HL-60/S4 (cell line): ENCODE measurements at regions not wholly inside any gene's neighbourhood (a gene's known extent, or its start where the extent isn't known, plus 50 kb on each side); places are given as distances from the start of the nearest gene placed in this dataset.

Source experiments
- in situ Hi-C: fragments of 300-500 bp; cut with MboI; formaldehyde crosslinking; loops from 2 replicates; pipeline ENCODE4 v1.14.3; 2022; ENCODE audit warnings: low sequenced_read_pairs

- in situ Hi-C loops, result no loop called here
Observed at GRCh38 chr2:8409461-8410260, 272.2 kb upstream of the ID2 start.

DNA sequence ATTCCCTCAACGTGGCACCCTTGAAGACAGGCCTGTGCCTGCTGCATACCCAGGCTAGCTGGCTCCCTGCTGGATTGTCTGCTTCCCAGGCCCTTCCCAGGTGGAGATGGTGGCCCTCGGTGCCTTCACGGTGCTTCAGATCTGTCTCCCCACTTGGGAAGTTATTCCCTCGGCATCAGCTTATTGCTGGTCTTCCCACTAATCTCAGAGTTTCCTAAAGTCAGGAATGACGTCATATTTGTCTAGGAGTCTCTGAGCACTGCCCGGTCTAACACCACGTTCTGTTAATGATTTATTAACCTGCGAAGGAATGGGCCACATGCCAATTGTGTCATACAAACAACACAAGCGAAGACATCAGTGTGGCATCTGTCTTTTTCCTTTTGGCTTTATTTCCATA, 269.8 kb upstream of the ID2 start:
- in situ Hi-C loops, result no loop called here

DNA sequence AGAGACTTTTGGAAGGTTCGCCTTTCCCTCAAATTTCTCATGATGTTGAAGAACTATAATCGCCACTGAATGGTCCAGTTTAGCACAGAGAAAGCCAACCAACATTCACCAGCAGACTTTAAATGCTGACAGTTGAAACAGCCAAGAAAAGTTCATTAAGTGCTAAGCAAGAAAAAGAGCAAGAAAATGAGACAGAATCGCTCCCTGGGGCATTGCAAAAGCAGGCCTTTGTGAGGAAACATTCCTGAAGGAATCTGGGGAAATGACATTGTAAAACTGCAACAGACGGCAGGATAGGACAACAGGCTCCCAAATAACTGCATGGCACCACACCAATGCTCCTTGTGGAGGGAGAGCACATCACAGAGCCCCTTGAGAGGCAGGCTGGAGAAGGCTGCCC, 269.3 kb upstream of the ID2 start:
- in situ Hi-C loops, result no loop called here

- in situ Hi-C loops, result no loop called here
Observed at GRCh38 chr2:8413589-8414135, 268.2 kb upstream of the ID2 start.

GRCh38 chr2:8414946-8415879, 266.6 kb upstream of the ID2 start:
- in situ Hi-C loops, result no loop called here

DNA sequence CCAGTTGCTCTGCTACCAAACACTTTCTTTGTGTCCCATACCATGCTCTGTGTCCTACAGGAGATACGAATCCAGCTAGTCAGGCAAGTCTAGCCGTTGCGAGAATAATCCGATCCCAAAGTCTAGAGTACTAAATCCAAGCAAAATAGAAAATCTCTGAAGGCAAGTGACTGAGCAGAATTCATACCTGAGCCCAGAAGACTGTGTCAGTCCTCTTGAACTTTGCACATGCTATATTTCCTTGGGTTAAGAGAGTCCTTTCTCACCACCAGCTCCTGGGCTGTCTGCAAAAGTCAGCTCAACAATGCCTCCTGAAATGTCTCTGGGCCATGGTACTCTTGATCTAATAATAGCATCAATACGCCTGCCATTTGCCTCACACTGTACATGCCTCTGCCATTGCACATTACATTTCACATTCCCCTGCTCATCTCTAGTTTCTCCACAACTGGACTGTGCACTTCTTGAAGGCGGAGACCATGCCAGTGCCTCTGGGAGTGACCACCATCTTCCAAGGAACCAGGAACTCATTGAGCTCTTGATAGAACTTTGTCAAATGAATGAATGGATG, 265.8 kb upstream of the ID2 start:
- in situ Hi-C loops, result no loop called here

DNA sequence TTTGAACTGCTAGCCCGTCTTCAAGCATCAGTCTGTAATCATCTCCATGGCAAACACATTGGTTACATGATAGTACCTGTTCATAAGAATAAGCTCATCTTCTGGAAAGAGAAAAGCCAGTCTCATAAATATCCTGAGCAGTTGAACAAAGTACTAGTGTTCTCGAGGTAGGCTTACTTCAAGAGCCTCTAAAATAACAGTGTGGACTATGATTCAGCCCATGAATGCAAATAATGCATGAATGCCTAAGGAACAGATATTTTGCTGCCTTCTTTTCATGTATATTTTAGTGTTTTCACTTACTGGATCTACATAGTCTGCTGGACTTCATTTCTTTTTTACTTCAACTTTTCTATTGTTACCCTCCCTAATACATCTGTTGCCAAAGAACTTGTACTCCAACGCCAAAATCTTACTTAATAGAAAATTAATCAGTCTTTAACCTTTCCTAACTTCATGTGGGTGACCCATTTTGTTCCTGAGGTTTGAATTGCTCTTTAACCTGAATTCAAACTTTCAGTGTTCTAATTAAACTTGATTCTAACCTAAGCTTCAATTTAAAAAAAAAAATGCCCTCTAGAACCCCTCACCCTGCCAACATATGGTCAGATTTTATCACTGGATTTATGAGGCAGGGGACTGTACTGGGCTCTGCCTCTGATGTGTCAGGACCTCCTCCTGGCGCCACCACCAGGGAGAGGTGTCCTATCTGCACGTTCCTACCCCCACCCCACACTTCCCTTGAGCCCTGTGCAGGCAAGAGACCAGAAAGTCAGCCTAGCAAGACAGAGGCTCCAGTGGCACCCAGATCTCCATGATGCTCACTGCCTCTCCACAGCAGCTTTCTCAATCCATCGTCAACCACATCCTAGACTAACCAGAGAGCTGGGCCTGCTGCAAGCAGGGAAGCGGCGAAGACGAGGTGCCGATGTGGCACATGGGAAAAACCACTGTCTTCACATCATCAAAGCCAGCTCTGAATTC, 264.7 kb upstream of the ID2 start:
- in situ Hi-C loops, result no loop called here

DNA sequence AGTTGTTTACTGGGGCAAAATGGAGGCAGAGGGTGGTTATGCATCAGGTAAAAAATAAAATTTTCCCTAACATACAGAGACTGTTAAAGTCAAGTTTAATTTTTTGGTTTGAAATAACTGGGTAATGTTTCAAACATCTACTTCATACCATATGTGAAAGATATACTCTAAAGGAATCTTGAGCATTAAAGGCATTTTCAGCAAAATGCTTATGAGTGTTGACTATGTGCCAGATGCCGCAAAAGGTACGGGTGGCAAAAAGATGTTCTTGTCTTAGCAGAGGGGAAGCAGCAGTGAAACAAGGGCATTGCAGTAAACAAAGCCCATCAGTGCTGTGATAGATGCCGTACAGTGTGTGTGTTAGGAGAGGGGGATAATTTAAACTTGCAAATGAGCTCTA, 263.1 kb upstream of the ID2 start:
- in situ Hi-C loops, result no loop called here

GRCh38 chr2:8421658-8422449, 260.0 kb upstream of the ID2 start:
- in situ Hi-C loops, result no loop called here

DNA sequence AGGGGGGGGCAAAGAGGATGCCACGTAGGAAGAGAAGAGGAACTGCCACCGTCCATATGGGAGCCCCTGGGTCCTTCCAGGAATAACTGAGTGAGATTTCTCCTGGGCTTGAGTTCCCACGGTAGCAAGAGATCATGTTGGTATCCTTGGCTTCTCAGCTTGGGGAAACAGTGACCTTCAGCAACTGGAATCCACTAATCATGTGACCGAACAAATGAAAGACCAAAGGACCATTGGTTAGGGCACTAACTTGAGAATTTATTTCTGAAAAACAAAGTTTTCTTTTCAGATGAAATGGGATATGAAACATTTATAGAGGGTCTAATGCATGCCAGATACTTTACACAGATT, 259.4 kb upstream of the ID2 start:
- in situ Hi-C loops, result no loop called here

- in situ Hi-C loops, result no loop called here
Observed at GRCh38 chr2:8424997-8425900, 256.6 kb upstream of the ID2 start.

DNA sequence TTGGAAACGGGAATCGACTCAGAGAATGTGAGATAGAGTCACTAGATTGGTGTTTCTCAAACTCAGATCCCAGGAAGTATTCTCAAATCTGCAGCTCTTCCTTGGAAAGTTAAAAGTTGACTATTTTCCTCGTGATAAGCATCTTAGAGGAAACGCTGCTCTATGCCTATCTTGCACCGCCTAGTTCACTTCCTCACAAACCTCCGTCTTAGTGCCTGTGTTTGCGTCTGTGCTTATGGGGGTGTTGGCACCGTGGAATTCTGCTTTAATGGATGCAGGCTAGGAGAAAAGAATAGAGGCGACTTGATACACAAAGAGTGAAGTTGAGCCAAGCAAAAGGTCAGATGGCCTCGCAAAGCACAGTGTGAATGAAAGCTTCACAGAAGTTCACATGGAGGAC, 255.3 kb upstream of the ID2 start:
- in situ Hi-C loops, result no loop called here

DNA sequence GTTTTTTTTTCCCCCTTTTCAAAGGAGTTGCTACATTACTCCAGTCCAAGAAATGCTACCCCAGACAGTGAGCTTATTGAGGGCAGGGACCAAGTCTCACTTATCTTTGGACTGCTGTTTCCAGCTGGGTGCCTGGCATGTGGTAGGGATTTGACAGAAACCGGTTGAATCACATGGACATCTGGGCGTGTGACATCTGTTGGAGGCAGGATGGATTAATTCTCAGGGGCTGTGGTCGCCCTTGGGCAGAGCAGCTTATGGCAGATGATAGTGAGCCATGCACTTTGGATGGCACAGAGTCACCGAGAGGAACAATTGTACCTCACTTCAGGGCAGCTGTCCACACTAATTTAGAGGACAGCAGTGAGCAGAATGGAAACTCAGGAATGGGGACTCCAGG, 254.6 kb upstream of the ID2 start:
- in situ Hi-C loops, result no loop called here

DNA sequence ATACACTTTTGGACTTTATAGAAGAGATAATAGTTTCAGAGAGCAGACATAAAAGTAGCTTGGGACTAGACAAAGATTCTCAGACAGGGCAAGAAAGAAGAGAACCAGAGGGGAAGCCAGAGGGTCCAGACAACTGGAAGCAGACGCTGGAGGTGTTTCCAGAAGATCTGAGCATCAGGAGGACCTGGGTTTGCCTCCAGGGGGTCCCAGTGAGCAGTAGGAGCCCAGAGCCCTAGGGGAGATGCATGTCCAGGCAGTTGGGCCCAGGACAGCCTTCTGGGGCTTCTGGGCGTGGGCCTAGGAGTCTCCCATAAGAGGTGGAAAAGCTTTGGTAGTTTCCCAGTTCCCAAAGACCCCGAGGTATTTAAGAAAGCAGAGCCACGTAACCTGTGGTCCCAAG, 251.2 kb upstream of the ID2 start:
- in situ Hi-C loops, result no loop called here

- in situ Hi-C loops, result no loop called here
Observed at GRCh38 chr2:8431446-8432125, 250.3 kb upstream of the ID2 start.

- in situ Hi-C loops, result no loop called here
Observed at GRCh38 chr2:8432706-8433336, 249.0 kb upstream of the ID2 start.

GRCh38 chr2:8433390-8433789, 248.5 kb upstream of the ID2 start:
- in situ Hi-C loops, result no loop called here

DNA sequence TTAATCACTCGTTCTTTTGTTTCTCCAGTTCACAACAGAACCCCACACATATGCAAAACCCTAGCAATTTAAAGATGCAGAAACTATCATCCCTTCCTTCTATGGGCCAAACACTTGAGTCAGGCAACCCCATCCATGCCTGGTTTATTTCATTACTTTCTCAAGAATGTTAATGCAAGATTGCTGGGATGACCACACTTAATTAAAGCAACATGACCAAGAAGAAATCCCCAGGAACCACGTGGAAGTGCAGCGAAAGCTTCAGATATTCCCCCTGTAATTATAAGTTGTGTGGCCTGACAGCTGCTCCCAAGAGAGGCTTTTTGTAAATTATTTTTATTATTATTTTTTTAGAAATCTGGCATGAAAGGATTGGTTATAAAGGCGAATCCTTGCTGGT, 246.2 kb upstream of the ID2 start:
- in situ Hi-C loops, result no loop called here
